Fibroblast of pulmonary artery (primary cell): ENCODE measurements at regions not wholly inside any gene's neighbourhood (a gene's known extent, or its start where the extent isn't known, plus 50 kb on each side); places are given as distances from the start of the nearest gene placed in this dataset.

Source experiments
- DNase-seq: peaks from one replicate; pipeline ENCODE4 v3.0.0-alpha.2; 2010; ENCODE audit warnings: low read depth
- H3K4me3 ChIP-seq: replicated peaks from 2 replicates; pipeline ENCODE4 v1.5.1; 2011; ENCODE audit warnings: low read depth, mild to moderate bottlenecking, control low read depth, low read length, moderate library complexity
- TF ChIP-seq, protein P1 (sequence below): IDR thresholded peaks from 2 replicates; pipeline ENCODE4 v1.5.1; 2011; ENCODE audit warnings: mild to moderate bottlenecking, control low read depth, low read length, inconsistent platforms; ENCODE audit errors: missing control alignments

DNA sequence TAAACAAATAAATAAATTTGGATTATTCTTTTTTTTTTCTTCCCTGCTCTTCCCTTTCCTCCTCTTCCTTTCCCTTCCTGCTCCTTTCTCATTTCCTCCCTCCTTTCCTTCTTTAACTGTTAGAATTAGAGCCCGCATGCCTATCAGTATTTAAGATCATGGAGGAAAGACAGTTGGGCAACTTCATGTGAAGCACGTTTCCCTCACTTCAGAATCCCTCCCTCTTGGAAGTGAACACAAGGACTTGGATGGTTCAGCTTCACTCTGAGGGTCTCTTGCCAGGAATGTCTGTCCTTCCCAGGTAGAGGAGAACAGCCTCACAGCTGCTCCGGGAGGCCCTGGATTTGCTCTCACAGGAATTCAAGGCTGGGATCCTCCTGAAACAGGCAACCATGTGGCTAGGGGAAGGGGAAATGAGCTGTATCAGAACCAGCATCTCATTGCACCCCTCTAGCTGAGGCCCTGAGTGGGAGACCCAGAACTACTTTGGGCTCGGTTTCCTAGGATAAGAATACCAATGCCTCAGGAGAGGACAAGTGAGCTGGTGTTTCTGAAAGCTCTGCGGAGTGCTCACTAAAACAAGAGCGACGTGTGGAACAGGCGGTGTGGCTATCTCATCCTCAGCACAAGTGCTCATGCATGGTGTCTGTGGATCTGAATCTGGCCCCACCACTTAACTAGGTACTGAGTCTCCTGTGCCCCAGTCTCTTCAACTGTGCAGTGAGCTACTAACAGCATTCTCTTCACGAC is 230.5 kb downstream of the MYCN start:
- TF ChIP-seq, protein P1, sequence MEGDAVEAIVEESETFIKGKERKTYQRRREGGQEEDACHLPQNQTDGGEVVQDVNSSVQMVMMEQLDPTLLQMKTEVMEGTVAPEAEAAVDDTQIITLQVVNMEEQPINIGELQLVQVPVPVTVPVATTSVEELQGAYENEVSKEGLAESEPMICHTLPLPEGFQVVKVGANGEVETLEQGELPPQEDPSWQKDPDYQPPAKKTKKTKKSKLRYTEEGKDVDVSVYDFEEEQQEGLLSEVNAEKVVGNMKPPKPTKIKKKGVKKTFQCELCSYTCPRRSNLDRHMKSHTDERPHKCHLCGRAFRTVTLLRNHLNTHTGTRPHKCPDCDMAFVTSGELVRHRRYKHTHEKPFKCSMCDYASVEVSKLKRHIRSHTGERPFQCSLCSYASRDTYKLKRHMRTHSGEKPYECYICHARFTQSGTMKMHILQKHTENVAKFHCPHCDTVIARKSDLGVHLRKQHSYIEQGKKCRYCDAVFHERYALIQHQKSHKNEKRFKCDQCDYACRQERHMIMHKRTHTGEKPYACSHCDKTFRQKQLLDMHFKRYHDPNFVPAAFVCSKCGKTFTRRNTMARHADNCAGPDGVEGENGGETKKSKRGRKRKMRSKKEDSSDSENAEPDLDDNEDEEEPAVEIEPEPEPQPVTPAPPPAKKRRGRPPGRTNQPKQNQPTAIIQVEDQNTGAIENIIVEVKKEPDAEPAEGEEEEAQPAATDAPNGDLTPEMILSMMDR: no peak
- no peak for DNase-seq
- no peak overlapping the region for H3K4me3 ChIP-seq

GRCh38 chr2:16169381-16169960 is 229.1 kb downstream of the MYCN start:
- no peak for DNase-seq
- H3K4me3 ChIP-seq: no peak overlapping the region
- TF ChIP-seq, protein P1: no peak

DNA sequence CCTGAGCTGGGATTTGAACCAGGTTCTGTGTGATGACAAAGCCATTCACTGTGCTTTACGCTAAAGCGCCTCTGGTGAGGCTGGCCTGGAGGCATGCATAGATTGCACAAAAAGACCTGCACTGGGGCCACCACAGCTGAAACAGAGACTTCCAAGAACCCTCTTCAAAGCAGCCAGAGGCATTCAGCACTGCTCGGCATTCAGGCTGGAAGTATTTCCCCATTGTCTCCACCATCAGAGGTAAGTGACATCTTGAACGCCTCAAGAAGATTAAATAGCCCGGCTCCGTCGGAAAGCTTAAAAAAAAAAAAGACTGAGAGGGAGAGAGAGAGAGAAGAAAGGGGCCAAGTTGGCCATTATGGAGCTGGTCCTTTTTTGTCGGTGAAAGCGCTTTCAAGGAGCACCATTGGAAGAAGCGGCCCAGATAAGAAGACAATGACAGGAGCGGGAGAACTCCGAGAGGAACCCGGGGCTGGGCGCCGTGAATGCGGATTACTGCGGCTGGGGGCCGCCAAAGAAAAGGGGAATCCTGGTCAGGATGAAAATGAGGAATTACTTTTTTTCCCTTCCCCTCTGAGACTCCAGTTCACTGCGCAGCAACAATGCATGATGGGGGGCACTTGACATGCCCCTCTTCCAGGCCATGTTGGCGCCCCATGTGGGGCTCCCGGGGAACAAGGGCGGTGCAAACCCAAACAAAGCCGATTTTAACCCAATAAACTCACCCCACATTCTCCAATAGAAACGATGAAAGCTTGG is 228.3 kb downstream of the MYCN start:
- TF ChIP-seq, protein P1: no peak
- no peak overlapping the region for H3K4me3 ChIP-seq
- no peak for DNase-seq

DNA sequence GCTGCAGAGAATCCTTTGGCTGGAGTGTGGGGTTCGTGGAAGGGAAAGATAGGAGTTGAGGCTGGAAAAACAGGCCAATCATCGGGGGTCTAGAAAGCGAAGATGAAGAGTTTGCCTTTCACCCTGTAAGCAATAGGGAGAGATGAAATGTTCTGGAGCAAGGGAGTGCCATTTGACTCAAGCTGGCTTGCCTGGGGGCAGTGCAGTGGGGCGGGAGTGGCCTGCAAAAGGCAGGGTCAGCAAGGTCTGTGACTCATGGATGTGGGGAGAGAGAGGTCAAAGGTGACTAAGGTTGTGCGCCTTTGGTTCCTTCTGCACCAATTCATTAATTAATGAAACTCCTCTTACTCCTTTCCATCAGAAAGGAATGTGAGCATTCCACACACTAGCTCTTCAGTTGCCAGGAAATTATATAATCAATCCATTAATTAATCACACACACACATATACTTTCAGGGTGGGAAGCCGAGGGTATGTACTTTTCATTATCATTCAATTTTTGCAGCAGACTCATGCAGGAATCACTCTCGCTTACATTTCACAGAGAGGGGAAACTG is 227.6 kb downstream of the MYCN start:
- DNase-seq: no peak
- TF ChIP-seq, protein P1: no peak
- H3K4me3 ChIP-seq: no peak overlapping the region

DNA sequence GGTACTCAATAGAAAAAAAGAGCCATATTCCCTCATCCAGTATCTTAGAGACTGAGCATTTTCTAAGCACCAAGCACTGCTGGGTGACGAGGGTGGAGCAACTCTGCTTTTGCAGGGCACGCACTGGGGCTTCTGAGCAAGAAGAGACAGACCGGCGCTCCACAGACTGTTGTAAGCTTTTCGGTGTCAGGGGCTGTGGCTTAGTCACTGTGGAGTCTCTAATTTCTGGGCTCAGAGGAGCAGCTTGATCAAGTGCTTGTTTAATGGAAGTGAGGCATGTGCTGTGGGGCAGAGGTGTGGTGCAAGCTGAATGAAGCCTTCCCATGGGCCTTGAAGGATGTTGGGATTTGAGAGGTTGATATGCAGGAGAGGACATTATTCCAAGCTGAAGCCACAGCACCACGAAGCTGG is 227.1 kb downstream of the MYCN start:
- DNase-seq: no peak
- TF ChIP-seq, protein P1: no peak
- no peak overlapping the region for H3K4me3 ChIP-seq

DNA sequence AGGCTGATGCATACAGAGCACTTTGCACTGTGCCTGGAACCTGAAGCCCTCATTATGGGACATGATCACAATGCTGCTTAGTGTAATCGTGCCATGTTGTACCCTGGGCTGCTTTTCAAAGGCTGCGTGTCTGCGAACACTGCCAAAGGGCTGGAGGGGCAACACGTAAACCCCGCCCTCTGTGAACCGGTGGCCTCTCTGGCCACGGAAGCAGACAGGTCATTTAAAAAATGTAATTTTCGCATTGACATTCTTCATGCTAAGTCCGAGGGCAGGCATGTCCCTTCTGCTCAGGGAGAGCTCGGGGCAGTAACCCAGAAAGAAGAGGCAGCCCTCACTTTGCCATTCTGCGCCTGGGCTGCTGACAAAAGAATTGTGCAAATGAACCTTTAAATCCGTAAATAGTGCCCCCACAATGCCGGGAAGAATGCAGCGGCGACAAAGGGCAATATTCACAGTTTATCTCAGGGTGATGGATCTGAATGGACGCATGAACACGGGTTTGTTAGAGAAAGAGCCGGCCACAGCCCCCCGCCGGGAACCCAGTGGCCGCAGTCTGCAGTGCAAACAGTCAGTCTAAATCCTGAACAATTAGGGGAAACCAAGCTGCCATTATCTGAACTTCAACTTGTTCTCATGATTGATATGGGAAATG is 226.1 kb downstream of the MYCN start:
- TF ChIP-seq, protein P1: no peak
- DNase-seq: no peak
- H3K4me3 ChIP-seq: no peak overlapping the region
